ENCODE measurements at regions not wholly inside any gene's neighbourhood (a gene's known extent, or its start where the extent isn't known, plus 50 kb on each side); places are given as distances from the start of the nearest gene placed in this dataset.

DNA sequence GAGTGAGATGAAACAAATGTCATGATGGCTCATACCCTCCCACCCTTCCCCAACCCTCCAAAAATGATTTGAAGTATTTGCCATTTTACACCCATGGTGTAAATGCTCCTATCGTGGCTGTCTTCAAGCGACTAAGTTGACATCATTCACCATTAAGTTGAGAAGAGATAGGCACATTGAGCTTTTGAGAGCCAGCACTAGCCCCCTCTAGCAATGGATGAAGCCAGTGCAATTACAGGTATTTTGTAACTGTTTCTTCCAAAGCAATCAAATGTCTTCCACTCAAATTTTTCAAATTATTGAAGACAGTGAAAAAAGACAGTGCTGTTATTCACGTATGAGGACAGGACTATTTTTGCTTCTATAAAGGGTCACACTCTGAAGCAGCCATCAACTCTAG, 371.5 kb upstream of the KLF4 start:
- TF ChIP-seq ELF4 (CRISPR knock-in tag; IDR thresholded peaks at IDR 0.05; ENCODE audit: borderline replicate concordance) (no peak), YY1 (IDR thresholded peaks at IDR 0.05; ENCODE audit: insufficient read depth, insufficient replicate concordance, low read depth, low read length) (no peak), ZMYM4 (CRISPR knock-in tag; IDR thresholded peaks at IDR 0.05) (no peak), RFX5 (IDR thresholded peaks at IDR 0.05; ENCODE audit: low read depth, low read length) (no peak)
- TF ChIP-seq, protein P1, sequence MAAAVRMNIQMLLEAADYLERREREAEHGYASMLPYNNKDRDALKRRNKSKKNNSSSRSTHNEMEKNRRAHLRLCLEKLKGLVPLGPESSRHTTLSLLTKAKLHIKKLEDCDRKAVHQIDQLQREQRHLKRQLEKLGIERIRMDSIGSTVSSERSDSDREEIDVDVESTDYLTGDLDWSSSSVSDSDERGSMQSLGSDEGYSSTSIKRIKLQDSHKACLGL (CRISPR knock-in tag; IDR thresholded peaks at IDR 0.05), result no peak
- TF ChIP-seq, protein P2, sequence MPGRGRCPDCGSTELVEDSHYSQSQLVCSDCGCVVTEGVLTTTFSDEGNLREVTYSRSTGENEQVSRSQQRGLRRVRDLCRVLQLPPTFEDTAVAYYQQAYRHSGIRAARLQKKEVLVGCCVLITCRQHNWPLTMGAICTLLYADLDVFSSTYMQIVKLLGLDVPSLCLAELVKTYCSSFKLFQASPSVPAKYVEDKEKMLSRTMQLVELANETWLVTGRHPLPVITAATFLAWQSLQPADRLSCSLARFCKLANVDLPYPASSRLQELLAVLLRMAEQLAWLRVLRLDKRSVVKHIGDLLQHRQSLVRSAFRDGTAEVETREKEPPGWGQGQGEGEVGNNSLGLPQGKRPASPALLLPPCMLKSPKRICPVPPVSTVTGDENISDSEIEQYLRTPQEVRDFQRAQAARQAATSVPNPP (CRISPR knock-in tag; IDR thresholded peaks at IDR 0.05), result no peak

All from HepG2 (cell line).